Osteocyte (in vitro differentiated cells): ENCODE measurements at regions not wholly inside any gene's neighbourhood (a gene's known extent, or its start where the extent isn't known, plus 50 kb on each side); places are given as distances from the start of the nearest gene placed in this dataset.

ENCODE experiments used
- DNase-seq: peaks from one replicate; pipeline ENCODE4 v3.0.0; 2021; ENCODE audit warnings: mixed read lengths; ENCODE audit not compliant: unreplicated experiment; ENCODE audit errors: extremely low spot score
- H3K27ac Mint-ChIP-seq: one replicate; pipeline ENCODE4 v1.8.0; 2021; ENCODE audit warnings: mild to moderate bottlenecking, mixed read lengths; ENCODE audit not compliant: unreplicated experiment
- H3K27me3 Mint-ChIP-seq: one replicate; pipeline ENCODE4 v1.8.0; 2021; ENCODE audit warnings: mixed read lengths; ENCODE audit not compliant: unreplicated experiment
- H3K36me3 Mint-ChIP-seq: one replicate; pipeline ENCODE4 v1.8.0; 2021; ENCODE audit warnings: mixed read lengths; ENCODE audit not compliant: unreplicated experiment
- H3K4me1 Mint-ChIP-seq: one replicate; pipeline ENCODE4 v1.8.0; 2021; ENCODE audit warnings: mixed read lengths; ENCODE audit not compliant: unreplicated experiment
- H3K4me3 Mint-ChIP-seq: one replicate; pipeline ENCODE4 v1.8.0; 2021; ENCODE audit warnings: mild to moderate bottlenecking, moderate library complexity, mixed read lengths; ENCODE audit not compliant: unreplicated experiment
- H3K9me3 Mint-ChIP-seq: one replicate; pipeline ENCODE4 v1.8.0; 2021; ENCODE audit warnings: mixed read lengths; ENCODE audit not compliant: unreplicated experiment
- TF ChIP-seq, protein P1 (sequence below): fragments of 200-600 bp; sonication (generic); IDR thresholded peaks from 2 replicates; pipeline ENCODE4 v1.5.0; 2021; ENCODE audit warnings: antibody characterized with exemption, mild to moderate bottlenecking, moderate library complexity

DNA sequence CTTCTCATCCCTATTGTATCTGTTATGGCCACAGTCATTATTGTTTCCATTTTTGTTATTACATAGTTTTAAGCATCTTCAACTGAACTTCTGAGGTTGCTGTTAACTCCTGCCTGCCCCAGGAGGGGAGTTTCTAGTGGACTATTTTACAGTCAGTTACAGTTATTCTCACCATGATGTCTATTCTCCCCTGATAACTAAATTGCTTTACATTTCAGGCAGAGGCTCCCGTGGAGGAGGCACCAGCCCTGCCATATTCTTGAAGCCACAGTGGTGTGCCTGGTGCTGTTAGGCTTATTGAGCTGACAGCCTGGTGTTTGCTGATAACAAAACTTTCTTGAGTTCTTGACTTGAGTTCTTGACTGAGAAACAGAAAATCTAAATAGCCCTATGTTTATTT lies 256.4 kb downstream of the TFCP2L1 start:
- Mint-ChIP-seq H3K4me1 (no peaks in the 10 kb centered on the region), H3K27ac (no peak overlapping the region), H3K9me3 (peaks cover 13% of the 10 kb centered on the region), H3K27me3 (peaks cover 73% of the 10 kb centered on the region), H3K36me3 (peaks cover 3% of the 10 kb centered on the region), H3K4me3 (no peak overlapping the region)
- TF ChIP-seq, protein P1, sequence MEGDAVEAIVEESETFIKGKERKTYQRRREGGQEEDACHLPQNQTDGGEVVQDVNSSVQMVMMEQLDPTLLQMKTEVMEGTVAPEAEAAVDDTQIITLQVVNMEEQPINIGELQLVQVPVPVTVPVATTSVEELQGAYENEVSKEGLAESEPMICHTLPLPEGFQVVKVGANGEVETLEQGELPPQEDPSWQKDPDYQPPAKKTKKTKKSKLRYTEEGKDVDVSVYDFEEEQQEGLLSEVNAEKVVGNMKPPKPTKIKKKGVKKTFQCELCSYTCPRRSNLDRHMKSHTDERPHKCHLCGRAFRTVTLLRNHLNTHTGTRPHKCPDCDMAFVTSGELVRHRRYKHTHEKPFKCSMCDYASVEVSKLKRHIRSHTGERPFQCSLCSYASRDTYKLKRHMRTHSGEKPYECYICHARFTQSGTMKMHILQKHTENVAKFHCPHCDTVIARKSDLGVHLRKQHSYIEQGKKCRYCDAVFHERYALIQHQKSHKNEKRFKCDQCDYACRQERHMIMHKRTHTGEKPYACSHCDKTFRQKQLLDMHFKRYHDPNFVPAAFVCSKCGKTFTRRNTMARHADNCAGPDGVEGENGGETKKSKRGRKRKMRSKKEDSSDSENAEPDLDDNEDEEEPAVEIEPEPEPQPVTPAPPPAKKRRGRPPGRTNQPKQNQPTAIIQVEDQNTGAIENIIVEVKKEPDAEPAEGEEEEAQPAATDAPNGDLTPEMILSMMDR: no peak
- no peak for DNase-seq

DNA sequence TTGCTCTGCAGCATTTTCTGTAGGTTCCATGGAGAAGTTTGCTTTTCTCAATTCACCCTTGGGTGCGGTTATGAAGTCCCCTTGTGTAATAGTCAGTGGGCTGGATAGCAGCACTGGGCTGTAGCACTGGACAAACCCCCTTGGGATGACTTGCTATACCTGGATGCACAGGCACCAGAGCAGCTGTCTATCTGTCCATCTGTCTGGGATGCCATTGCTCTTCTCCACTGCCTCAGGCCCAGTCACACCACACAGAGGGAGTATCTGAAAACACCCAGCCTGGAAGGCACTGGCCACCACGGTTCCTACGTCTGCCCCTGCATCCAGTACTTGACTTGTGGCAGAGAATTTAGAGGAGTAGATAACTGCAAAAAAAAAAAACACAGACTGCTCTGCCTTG lies 254.5 kb downstream of the TFCP2L1 start:
- no peaks in the 10 kb centered on the region for H3K4me1 Mint-ChIP-seq
- TF ChIP-seq, protein P1: no peak
- peaks cover 7% of the 10 kb centered on the region for H3K9me3 Mint-ChIP-seq
- peaks cover 81% of the 10 kb centered on the region for H3K27me3 Mint-ChIP-seq
- no peak overlapping the region for H3K27ac Mint-ChIP-seq
- no peak for DNase-seq
- peaks cover 3% of the 10 kb centered on the region for H3K36me3 Mint-ChIP-seq
- no peak overlapping the region for H3K4me3 Mint-ChIP-seq

DNA sequence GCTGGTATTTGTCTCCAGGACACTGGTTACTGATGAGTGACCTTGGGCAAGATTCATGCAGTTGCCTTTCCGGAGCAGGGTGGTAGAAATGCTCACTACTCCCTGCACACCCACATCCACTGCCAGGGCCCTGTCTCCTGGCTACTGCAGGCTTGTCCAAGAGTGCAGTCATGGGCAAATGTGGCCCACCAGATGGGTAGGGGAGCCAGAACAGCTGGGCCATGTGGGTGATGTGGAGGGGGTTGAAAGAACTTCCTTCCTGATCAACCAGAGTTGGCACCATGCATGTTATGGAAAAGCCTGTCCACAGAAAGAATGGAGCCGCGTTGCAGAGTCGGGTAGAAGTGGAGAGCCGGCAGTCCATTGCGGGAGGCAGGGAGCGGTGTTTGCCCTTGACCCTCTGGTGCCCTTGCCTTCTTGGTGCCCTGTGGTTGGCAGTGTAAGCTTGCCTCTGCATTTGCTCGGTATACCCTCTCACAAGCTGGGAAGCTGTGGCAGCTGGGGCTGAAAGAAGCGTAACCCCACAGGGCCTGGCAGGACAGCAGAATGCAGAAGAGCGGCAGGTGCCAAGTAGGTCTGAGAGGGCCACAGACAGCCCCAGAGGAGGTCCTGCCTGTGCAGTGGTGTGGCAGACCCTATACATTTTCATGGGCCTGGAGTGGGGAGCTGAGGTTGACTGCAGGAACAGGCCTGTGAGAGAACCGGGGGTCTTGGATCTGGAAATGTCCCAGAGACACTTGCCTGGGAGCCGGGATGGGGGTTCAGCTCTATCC lies 253.2 kb downstream of the TFCP2L1 start:
- no peak for DNase-seq
- TF ChIP-seq, protein P1: no peak
- Mint-ChIP-seq H3K36me3 (peaks cover 3% of the 10 kb centered on the region), H3K27me3 (peaks cover 77% of the 10 kb centered on the region), H3K27ac (no peak overlapping the region), H3K4me3 (no peak overlapping the region), H3K9me3 (peaks cover 4% of the 10 kb centered on the region), H3K4me1 (no peaks in the 10 kb centered on the region)

DNA sequence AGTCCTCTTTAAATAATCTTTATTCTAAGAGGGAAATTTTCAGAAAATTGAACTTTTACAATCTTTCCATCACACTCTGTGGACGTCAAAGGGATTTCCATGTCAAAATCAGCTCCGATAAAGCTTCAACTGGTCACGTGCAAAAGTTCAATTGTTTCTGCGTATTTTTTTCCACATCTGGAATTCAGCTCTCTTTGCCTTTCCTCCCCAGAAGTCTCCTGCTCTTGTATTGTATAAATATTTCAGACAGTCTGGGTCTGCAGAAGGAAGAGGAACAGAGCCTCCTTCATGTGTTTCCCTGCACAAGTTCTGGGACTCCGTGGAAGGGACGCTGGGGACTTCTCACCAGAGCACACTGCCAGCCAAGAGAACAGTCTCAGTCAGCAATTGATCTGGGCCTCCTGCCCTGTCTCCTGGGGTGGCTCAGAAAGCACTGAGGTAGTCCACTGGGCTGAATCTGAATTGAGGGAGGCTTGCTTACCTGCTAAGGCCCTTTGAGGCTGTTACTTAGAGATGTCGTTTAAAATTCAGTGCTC lies 251.5 kb downstream of the TFCP2L1 start:
- Mint-ChIP-seq H3K27me3 (peaks cover 70% of the 10 kb centered on the region), H3K9me3 (no peaks in the 10 kb centered on the region), H3K4me1 (no peaks in the 10 kb centered on the region), H3K4me3 (no peak overlapping the region), H3K27ac (no peak overlapping the region), H3K36me3 (no peaks in the 10 kb centered on the region)
- TF ChIP-seq, protein P1: no peak
- no peak for DNase-seq

DNA sequence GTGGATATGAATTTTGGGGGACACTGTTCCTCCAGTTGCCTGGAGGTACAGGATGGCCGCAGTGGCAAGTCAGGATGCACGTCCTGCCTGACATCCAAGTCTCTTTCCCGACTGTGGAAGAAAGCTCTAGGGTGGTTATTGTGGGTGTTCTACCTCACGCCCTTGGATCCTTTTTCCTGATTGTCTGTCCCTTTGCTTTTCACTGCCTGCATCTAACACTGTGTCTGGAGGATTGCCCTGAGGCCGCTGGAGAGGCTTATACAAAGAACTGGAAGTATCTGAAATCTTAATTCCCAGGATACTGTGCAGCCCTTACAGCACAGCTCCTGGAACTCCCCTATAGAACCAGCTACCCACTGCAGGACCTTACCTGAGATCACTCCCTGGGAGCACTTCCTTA lies 250.5 kb downstream of the TFCP2L1 start:
- no peak overlapping the region for H3K27ac Mint-ChIP-seq
- H3K4me3 Mint-ChIP-seq: no peak overlapping the region
- peaks cover 4% of the 10 kb centered on the region for H3K4me1 Mint-ChIP-seq
- no peaks in the 10 kb centered on the region for H3K36me3 Mint-ChIP-seq
- H3K9me3 Mint-ChIP-seq: no peaks in the 10 kb centered on the region
- TF ChIP-seq, protein P1: no peak
- H3K27me3 Mint-ChIP-seq: peaks cover 69% of the 10 kb centered on the region
- DNase-seq: peak; percentile 56
